C4-2B (cell line): ENCODE measurements at regions not wholly inside any gene's neighbourhood (a gene's known extent, or its start where the extent isn't known, plus 50 kb on each side); places are given as distances from the start of the nearest gene placed in this dataset.

Experiments used
- ZFX ChIP-seq: fragments of 450-650 bp; IDR thresholded peaks from 2 replicates; pipeline ENCODE4 v1.6.1; 2017
- TF ChIP-seq, protein P1 (sequence below): fragments of 450-650 bp; conservative IDR thresholded peaks from 2 replicates; pipeline ENCODE4 v1.5.1; 2017; ENCODE audit warnings: mild to moderate bottlenecking

DNA sequence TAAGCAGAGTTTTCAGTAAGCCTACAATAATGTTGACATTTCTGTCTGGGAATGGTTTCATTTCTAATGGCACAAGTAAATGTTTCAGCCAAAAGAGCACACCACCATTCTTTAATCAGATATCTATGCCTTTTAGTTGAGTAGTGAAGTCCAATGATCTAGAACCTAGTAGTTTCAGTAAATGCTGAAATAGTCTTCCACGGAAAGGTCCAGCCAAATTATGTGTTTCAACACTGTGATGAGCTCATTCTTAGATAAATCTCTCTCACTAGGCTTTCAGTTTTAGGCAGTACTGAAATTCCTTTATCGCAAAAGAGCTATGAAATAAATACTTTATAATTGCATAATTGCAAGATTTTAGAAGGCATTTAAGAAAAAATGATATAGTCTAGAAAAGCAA, 816.8 kb upstream of the PCDH9 start:
- TF ChIP-seq, protein P1, sequence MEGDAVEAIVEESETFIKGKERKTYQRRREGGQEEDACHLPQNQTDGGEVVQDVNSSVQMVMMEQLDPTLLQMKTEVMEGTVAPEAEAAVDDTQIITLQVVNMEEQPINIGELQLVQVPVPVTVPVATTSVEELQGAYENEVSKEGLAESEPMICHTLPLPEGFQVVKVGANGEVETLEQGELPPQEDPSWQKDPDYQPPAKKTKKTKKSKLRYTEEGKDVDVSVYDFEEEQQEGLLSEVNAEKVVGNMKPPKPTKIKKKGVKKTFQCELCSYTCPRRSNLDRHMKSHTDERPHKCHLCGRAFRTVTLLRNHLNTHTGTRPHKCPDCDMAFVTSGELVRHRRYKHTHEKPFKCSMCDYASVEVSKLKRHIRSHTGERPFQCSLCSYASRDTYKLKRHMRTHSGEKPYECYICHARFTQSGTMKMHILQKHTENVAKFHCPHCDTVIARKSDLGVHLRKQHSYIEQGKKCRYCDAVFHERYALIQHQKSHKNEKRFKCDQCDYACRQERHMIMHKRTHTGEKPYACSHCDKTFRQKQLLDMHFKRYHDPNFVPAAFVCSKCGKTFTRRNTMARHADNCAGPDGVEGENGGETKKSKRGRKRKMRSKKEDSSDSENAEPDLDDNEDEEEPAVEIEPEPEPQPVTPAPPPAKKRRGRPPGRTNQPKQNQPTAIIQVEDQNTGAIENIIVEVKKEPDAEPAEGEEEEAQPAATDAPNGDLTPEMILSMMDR, result no peak
- TF ChIP-seq ZFX, result no peak
